ENCODE measurements at regions not wholly inside any gene's neighbourhood (a gene's known extent, or its start where the extent isn't known, plus 50 kb on each side); places are given as distances from the start of the nearest gene placed in this dataset.

DNA sequence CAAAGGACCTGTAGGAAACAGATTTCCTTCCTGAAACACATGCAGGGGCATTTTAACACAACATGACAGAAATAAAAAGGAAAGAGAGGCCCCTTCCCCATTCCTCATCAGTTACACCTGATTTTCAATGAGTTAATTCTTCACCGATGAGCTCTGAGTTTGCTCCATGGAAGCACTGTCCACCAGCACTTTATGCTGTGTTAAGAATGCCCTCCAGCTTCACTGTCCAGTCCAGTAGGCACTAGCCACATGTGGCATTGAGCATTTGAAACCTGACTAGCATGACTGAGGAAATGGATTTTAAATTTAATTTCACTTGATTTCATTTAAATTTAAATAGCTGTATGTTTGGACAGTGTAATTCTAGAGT lies 217.2 kb upstream of the SLC10A2 start:
- Mint-ChIP-seq H3K4me1 (peaks cover 30% of the 10 kb centered on the region), H3K9me3 (no peaks in the 10 kb centered on the region), H3K27me3 (ENCODE audit: insufficient read depth) (no peaks in the 10 kb centered on the region), H3K36me3 (ENCODE audit: low read depth) (no peaks in the 10 kb centered on the region), H3K27ac (peak overlapping the region; percentile 56), H3K4me3 (no peak overlapping the region)
- 97 to 100% methylated on average over 1 of the region's 1 CpG for WGBS, 2 experiments (ENCODE audit: insufficient coverage in 1 of 2, insufficient read length in 1 of 2)
- Histone ChIP-seq H3K9ac (ENCODE audit: extremely low read depth, low read length, poor library complexity, severe bottlenecking) (no peak overlapping the region), H3K36me3 (ENCODE audit: control insufficient read depth, insufficient read depth, low read length) (no peaks in the 10 kb centered on the region), H3K4me3 (ENCODE audit: low read length) (no peak overlapping the region), H3K27me3 (ENCODE audit: control insufficient read depth, insufficient read depth, low read length, poor library complexity, severe bottlenecking) (no peaks in the 10 kb centered on the region), H3K4me1 (ENCODE audit: control insufficient read depth, insufficient read depth, low read length) (peaks cover 8% of the 10 kb centered on the region), H3K27ac (ENCODE audit: low read depth, low read length) (no peak overlapping the region), H3K9me3 (ENCODE audit: control insufficient read depth, low read length) (no peaks in the 10 kb centered on the region)
- DNase-seq: no peak
- TF ChIP-seq, protein P1, sequence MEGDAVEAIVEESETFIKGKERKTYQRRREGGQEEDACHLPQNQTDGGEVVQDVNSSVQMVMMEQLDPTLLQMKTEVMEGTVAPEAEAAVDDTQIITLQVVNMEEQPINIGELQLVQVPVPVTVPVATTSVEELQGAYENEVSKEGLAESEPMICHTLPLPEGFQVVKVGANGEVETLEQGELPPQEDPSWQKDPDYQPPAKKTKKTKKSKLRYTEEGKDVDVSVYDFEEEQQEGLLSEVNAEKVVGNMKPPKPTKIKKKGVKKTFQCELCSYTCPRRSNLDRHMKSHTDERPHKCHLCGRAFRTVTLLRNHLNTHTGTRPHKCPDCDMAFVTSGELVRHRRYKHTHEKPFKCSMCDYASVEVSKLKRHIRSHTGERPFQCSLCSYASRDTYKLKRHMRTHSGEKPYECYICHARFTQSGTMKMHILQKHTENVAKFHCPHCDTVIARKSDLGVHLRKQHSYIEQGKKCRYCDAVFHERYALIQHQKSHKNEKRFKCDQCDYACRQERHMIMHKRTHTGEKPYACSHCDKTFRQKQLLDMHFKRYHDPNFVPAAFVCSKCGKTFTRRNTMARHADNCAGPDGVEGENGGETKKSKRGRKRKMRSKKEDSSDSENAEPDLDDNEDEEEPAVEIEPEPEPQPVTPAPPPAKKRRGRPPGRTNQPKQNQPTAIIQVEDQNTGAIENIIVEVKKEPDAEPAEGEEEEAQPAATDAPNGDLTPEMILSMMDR (conservative IDR thresholded peaks at IDR 0.05): no peak

DNA sequence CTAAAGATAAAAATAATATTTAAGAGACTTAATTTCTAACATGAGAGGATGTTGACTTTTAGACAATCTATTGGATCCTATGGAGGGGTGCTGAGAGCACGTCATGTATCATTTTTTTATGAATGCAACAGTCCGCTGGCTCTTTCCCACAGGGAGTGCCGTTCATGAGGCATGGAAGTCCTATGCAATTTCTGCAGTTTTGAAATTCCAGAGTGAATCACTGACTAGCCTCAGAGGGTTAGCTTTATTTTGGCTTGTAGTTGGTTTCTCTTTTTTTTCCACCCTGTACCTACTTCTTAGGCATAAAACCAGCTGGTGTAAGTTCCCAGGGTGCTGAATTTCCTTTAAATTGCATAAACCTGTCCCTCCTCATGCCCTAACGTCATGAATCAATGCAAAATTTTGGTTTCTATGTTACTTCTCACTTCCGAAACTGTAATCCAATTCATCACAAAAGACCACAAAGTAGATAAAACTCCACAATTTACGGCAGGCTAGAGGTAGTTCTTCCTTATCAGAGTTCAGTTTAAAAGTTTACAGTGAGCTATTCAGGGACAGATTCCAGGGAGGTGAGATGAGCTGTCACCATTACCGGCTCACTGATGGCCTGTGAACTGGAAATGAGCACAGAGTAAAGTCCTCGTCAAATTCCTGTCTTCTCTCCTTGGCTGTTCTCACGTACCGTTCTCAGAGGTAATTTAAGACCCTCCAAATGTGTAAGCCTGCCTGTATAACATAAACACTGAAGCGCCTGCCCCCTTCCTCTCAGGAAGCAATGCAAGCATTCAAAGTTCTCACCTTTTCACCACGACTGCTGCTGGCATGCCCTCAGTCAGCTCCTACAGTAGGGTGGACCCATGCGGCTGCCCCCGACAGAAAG lies 216.6 kb upstream of the SLC10A2 start:
- H3K4me3 Mint-ChIP-seq: no peak overlapping the region

DNA sequence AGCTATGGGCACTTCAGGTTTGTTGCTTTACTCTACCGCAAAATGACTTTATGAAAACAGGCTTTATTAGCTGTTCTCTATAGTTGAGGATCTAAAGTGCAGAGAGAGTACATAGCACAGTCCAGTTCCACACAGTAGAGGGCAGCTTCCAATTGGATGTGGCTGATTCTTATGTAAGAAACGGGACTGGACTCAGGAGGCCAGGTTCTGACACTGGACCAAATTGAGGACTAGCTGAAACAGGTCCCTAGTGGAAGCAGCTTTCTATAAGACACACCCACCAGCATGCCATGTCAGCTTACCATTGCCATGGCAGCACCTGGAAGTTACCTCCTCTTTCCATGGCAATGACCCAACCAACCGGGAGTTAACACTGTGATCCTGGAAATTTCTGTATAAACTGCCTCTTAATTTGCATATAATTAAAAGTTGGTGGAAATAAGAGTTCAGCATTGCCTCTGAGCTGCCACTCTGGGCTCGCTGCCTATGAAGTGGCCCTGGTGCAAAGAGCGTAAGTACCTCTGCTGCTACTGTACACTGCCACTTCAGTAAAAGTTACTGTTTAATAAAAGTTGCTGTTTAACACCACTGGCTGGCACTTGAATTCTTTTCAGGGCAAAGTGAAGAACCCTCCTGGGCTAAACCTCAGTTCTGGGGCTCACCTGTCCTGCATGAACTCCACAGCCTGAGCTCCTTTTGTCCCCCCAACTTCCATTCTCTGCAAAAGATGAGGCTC lies 211.9 kb upstream of the SLC10A2 start:
- no peak for DNase-seq
- Histone ChIP-seq H3K36me3 (ENCODE audit: control insufficient read depth, insufficient read depth, low read length) (no peaks in the 10 kb centered on the region), H3K9me3 (ENCODE audit: control insufficient read depth, low read length) (no peaks in the 10 kb centered on the region), H3K27ac (ENCODE audit: low read depth, low read length) (no peak overlapping the region), H3K4me1 (ENCODE audit: control insufficient read depth, insufficient read depth, low read length) (peaks cover 19% of the 10 kb centered on the region), H3K4me3 (ENCODE audit: low read length) (no peak overlapping the region), H3K27me3 (ENCODE audit: control insufficient read depth, insufficient read depth, low read length, poor library complexity, severe bottlenecking) (no peaks in the 10 kb centered on the region), H3K9ac (ENCODE audit: extremely low read depth, low read length, poor library complexity, severe bottlenecking) (no peak overlapping the region)
- Mint-ChIP-seq H3K4me1 (peaks cover 58% of the 10 kb centered on the region), H3K36me3 (ENCODE audit: low read depth) (no peaks in the 10 kb centered on the region), H3K9me3 (no peaks in the 10 kb centered on the region), H3K27ac (no peak overlapping the region), H3K4me3 (no peak overlapping the region), H3K27me3 (ENCODE audit: insufficient read depth) (no peaks in the 10 kb centered on the region)
- WGBS, 2 experiments (ENCODE audit: insufficient coverage in 1 of 2, insufficient read length in 1 of 2): 76 to 85% methylated on average over 4 to 5 of the region's 5 CpGs
- TF ChIP-seq, protein P1 (conservative IDR thresholded peaks at IDR 0.05): no peak

More for the DNA sequence above, 216.6 kb upstream of the SLC10A2 start:
- no peaks in the 10 kb centered on the region for H3K36me3 Mint-ChIP-seq (ENCODE audit: low read depth)
- H3K36me3 ChIP-seq (ENCODE audit: control insufficient read depth, insufficient read depth, low read length): no peaks in the 10 kb centered on the region
- H3K9me3 Mint-ChIP-seq: no peaks in the 10 kb centered on the region
- DNase-seq: peak; percentile 63
- no peaks in the 10 kb centered on the region for H3K27me3 Mint-ChIP-seq (ENCODE audit: insufficient read depth)
- peaks cover 30% of the 10 kb centered on the region for H3K4me1 Mint-ChIP-seq
- no peaks in the 10 kb centered on the region for H3K9me3 ChIP-seq (ENCODE audit: control insufficient read depth, low read length)
- no peak overlapping the region for H3K9ac ChIP-seq (ENCODE audit: extremely low read depth, low read length, poor library complexity, severe bottlenecking)
- peaks cover 8% of the 10 kb centered on the region for H3K4me1 ChIP-seq (ENCODE audit: control insufficient read depth, insufficient read depth, low read length)
- 79 to 81% methylated on average over 8 to 14 of the region's 14 CpGs for WGBS, 2 experiments (ENCODE audit: insufficient coverage in 1 of 2, insufficient read length in 1 of 2)
- H3K27me3 ChIP-seq (ENCODE audit: control insufficient read depth, insufficient read depth, low read length, poor library complexity, severe bottlenecking): no peaks in the 10 kb centered on the region
- peak overlapping the region; percentile 56 for H3K27ac Mint-ChIP-seq
- H3K27ac ChIP-seq (ENCODE audit: low read depth, low read length): no peak overlapping the region
- no peak overlapping the region for H3K4me3 ChIP-seq (ENCODE audit: low read length)
- TF ChIP-seq, protein P1 (conservative IDR thresholded peaks at IDR 0.05): no peak

Data from endodermal cell (in vitro differentiated cells).